OCI-LY3 (cell line): ENCODE measurements at regions not wholly inside any gene's neighbourhood (a gene's known extent, or its start where the extent isn't known, plus 50 kb on each side); places are given as distances from the start of the nearest gene placed in this dataset.
"Not testable (repeated sequence)": the region's sequence is repeated elsewhere in the genome, so short reads cannot be mapped to it uniquely, and the experiment has no call there.

ENCODE experiments used
- H2AFZ ChIP-seq: fragments of 200-600, 300-600 bp; shearing (Covaris generic); 2 replicates; pipeline ENCODE4 v1.6.0; 2014; ENCODE audit warnings: antibody characterized with exemption, low read depth, low read length
- H3K27ac ChIP-seq: fragments of 200-600, 300-600 bp; sonication (generic); 2 replicates; pipeline ENCODE4 v1.5.1; 2014; ENCODE audit warnings: mild to moderate bottlenecking, low read length, moderate library complexity, mixed read lengths
- H3K27me3 ChIP-seq: fragments of 200-600, 300-600 bp; sonication (generic); 2 replicates; pipeline ENCODE4 v1.6.1; 2014; ENCODE audit warnings: low read depth, low read length, mixed read lengths
- H3K36me3 ChIP-seq: fragments of 200-600, 300-600 bp; sonication (generic); replicated peaks from 2 replicates; pipeline ENCODE3; 2014; ENCODE audit warnings: low read depth, low read length, mixed read lengths
- H3K4me1 ChIP-seq: fragments of 300-600, 200-600 bp; sonication (generic); 2 replicates; pipeline ENCODE4 v1.6.1; 2014; ENCODE audit warnings: low read length, mixed read lengths
- H3K4me2 ChIP-seq: fragments of 200-600, 300-600 bp; sonication (generic); 2 replicates; pipeline ENCODE4 v1.6.1; 2014; ENCODE audit warnings: low read length, mixed read lengths
- H3K4me3 ChIP-seq: fragments of 300-600, 200-600 bp; sonication (generic); 2 replicates; pipeline ENCODE4 v1.5.1; 2014; ENCODE audit warnings: antibody characterized with exemption, mild to moderate bottlenecking, low read length, moderate library complexity
- H3K79me2 ChIP-seq: fragments of 300-600, 200-600 bp; shearing (Covaris generic); 2 replicates; pipeline ENCODE4 v1.6.1; 2014; ENCODE audit warnings: mild to moderate bottlenecking, low read length, mixed read lengths
- H3K9ac ChIP-seq: fragments of 300-600, 200-600 bp; shearing (Covaris generic); 2 replicates; pipeline ENCODE4 v1.6.0; 2014; ENCODE audit warnings: mild to moderate bottlenecking, low read length, moderate library complexity
- H3K9me3 ChIP-seq: fragments of 200-600, 300-600 bp; shearing (Covaris generic); 2 replicates; pipeline ENCODE4 v1.6.1; 2014; ENCODE audit warnings: low read length, mixed read lengths; ENCODE audit not compliant: insufficient read depth
- H4K20me1 ChIP-seq: fragments of 200-600, 300-600 bp; sonication (generic); 2 replicates; pipeline ENCODE4 v1.6.1; 2016; ENCODE audit warnings: low read length, mixed read lengths; ENCODE audit not compliant: insufficient read depth
- CTCF ChIP-seq: fragments of 200-600, 300-600 bp; sonication (generic); IDR thresholded peaks from 2 replicates; pipeline ENCODE4 v1.5.1; 2014; ENCODE audit warnings: antibody characterized with exemption, low read length, low read depth
- EZH2phosphoT487 ChIP-seq: fragments of 200-600 bp; shearing (Covaris generic); IDR thresholded peaks from 2 replicates; pipeline ENCODE4 v1.6.1; 2018; ENCODE audit warnings: antibody characterized with exemption, mixed run types, low read depth

DNA sequence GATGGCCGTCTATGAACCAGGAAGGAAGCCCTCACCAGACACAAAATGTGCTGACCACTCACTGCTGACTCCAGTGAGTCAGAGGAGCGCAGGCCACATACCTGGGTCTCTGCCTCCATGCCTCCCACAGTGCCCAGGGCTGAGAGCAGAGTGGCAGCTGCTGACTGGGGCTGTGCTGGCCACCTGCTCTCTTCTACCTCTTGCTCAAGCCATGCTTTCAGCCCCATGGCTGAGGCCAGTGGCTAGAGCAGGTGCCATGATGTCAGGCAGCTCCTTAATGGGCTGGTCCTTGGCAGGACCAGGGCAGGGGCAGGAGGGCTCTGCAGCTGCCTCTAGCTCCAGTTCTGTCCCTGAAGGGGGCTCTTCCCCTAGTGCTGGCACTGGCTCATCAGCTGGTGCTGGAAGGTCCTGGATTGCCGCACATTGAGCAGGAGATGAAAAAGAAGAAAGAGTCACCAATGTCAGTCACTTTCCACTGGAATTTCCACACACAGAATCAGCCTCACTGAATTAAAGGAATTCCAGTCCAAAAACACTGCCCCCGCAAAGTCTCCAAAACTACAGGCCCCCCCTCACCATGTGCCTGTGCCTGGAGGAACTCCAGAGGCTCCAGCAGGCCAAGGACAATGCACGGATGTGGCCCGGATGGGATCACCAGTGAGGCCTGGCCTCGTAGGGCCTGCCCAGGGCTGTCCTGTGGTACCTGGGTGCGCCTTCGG is 86.4 kb downstream of the GGTLC2 start:
- Histone ChIP-seq H3K36me3 (no peaks in the 10 kb centered on the region), H3K4me3 (no peak overlapping the region), H4K20me1 (no peaks in the 10 kb centered on the region), H2AFZ (no peak overlapping the region), H3K9me3 (no peaks in the 10 kb centered on the region), H3K4me2 (no peak overlapping the region), H3K27me3 (no peaks in the 10 kb centered on the region), H3K9ac (no peak overlapping the region), H3K79me2 (no peaks in the 10 kb centered on the region), H3K4me1 (no peaks in the 10 kb centered on the region), H3K27ac (no peak overlapping the region)
- TF ChIP-seq CTCF (no peak), EZH2phosphoT487 (no peak)

DNA sequence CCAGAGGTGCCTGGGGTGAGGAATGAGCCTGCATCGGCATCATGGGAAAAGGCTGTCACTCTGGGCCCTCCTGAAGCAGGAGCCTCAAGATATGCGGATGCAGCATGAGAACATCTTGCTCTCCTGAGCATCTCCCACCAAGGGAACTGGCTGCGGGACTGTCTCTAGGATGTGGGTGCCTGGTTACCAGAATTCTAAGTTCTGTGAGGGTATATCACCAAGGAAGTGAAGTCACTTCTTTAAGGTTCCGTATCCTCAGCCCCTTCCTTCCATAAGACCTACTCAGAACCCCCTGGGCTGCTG is 86.9 kb downstream of the GGTLC2 start:
- no peaks in the 10 kb centered on the region for H3K79me2 ChIP-seq
- no peaks in the 10 kb centered on the region for H3K9me3 ChIP-seq
- H3K9ac ChIP-seq: no peak overlapping the region
- H3K4me3 ChIP-seq: no peak overlapping the region
- no peaks in the 10 kb centered on the region for H3K4me1 ChIP-seq
- no peak overlapping the region for H3K27ac ChIP-seq
- H2AFZ ChIP-seq: no peak overlapping the region
- H3K4me2 ChIP-seq: no peak overlapping the region
- no peaks in the 10 kb centered on the region for H3K27me3 ChIP-seq
- H3K36me3 ChIP-seq: no peaks in the 10 kb centered on the region
- H4K20me1 ChIP-seq: no peaks in the 10 kb centered on the region
- TF ChIP-seq CTCF (no peak), EZH2phosphoT487 (no peak)

GRCh38 chr22:22733006-22733405 is 88.6 kb downstream of the GGTLC2 start:
- H3K4me3 ChIP-seq, H3K9ac ChIP-seq, H4K20me1 ChIP-seq, H3K9me3 ChIP-seq, H2AFZ ChIP-seq, H3K36me3 ChIP-seq, H3K79me2 ChIP-seq, H3K27ac ChIP-seq, H3K4me2 ChIP-seq, H3K27me3 ChIP-seq, H3K4me1 ChIP-seq: not testable (repeated sequence)

- Histone ChIP-seq H3K4me2 (no peak overlapping the region), H3K9me3 (no peaks in the 10 kb centered on the region)
Observed at GRCh38 chr22:22733881-22734373, 89.5 kb downstream of the GGTLC2 start.

DNA sequence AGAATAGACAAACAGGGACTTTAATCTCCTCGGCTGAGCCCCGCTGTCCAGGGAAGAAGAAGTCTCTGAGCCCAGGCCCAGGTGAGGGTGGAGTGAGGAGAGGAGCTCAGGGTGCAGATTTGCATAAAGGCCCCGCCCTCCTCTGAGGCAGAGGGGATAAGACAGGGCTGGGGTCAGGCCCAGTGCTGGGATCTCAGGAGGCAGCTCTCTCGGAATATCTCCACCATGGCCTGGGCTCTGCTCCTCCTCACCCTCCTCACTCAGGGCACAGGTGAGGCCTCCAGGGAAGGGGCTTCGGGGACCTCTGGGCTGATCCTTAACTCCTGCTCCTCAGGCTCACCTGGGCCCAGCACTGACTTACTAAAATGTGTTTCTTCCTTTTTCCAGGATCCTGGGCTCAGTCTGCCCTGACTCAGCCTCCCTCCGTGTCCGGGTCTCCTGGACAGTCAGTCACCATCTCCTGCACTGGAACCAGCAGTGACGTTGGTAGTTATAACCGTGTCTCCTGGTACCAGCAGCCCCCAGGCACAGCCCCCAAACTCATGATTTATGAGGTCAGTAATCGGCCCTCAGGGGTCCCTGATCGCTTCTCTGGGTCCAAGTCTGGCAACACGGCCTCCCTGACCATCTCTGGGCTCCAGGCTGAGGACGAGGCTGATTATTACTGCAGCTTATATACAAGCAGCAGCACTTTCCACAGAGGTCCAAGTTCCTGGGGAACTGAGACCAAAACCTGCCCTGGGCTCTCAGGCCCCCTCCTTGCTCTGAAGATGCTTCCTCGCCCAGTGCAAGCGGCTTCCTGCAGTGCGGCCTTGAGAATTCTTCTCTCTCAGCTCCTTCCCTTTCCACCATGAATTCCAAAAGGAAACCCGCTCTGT is 90.2 kb downstream of the GGTLC2 start:
- H4K20me1 ChIP-seq, H3K4me2 ChIP-seq, H3K27ac ChIP-seq, H3K9me3 ChIP-seq, H3K36me3 ChIP-seq, H3K79me2 ChIP-seq, H3K27me3 ChIP-seq, H3K4me3 ChIP-seq, H3K9ac ChIP-seq, H2AFZ ChIP-seq, H3K4me1 ChIP-seq: not testable (repeated sequence)

More at GRCh38 chr22:22733881-22734373, 89.5 kb downstream of the GGTLC2 start:
- Histone ChIP-seq H4K20me1 (no peaks in the 10 kb centered on the region), H3K4me1 (no peaks in the 10 kb centered on the region), H3K27ac (no peak overlapping the region), H2AFZ (no peak overlapping the region), H3K27me3 (no peaks in the 10 kb centered on the region), H3K36me3 (no peaks in the 10 kb centered on the region), H3K79me2 (no peaks in the 10 kb centered on the region), H3K4me3 (no peak overlapping the region), H3K9ac (no peak overlapping the region)
- TF ChIP-seq CTCF (no peak), EZH2phosphoT487 (no peak)

GRCh38 chr22:22735276-22735675 is 90.9 kb downstream of the GGTLC2 start:
- H3K27ac ChIP-seq, H3K36me3 ChIP-seq, H3K4me2 ChIP-seq, H4K20me1 ChIP-seq, H3K79me2 ChIP-seq, H3K9ac ChIP-seq, H3K4me1 ChIP-seq, H2AFZ ChIP-seq, H3K27me3 ChIP-seq, H3K4me3 ChIP-seq, H3K9me3 ChIP-seq: not testable (repeated sequence)
